Kasumi-1 (cell line): ENCODE measurements at regions not wholly inside any gene's neighbourhood (a gene's known extent, or its start where the extent isn't known, plus 50 kb on each side); places are given as distances from the start of the nearest gene placed in this dataset.

Source experiments
- DNase-seq, 2 experiments: peaks; one replicate each; lab custom pipeline; 2025; lab: John Stamatoyannopoulos, UW

DNA sequence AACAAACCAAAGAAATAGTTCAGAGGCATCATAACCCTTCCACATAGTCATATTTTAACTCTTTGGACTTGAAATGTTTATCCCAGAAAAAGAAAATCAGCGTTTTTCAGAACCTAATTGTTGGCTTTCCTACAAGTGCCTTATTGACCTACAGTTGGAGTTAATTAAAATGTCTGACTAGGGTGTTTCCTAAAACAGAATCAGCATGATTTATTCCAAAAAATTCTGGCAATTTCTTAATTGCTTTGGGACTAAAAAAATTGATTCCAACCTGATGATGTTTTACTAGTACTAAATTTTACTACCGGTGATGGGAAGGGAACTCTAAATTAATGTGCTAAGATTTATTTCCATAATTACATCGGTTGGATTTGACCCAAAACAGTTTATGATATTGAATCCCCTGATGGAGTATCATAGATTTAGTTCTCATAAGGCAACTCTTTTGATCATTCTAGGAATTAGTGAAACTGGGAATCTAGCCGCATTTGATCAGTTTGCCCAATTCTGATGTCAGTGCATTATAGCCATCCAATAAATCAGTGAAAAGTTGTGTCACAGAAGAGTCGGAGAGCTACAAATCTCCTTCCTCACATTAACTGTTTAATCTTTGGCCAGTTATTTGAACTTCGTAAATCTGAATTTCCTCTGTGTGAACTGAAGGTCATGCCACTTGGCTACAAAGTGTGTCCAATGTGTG, 134.3 kb upstream of the DSEL start:
- no peak for DNase-seq

- DNase-seq = no peak
These were observed 130.4 kb upstream of the DSEL start for GRCh38 chr18:67646890-67647289.

GRCh38 chr18:67644226-67644625, 127.7 kb upstream of the DSEL start:
- DNase-seq = no peak

DNA sequence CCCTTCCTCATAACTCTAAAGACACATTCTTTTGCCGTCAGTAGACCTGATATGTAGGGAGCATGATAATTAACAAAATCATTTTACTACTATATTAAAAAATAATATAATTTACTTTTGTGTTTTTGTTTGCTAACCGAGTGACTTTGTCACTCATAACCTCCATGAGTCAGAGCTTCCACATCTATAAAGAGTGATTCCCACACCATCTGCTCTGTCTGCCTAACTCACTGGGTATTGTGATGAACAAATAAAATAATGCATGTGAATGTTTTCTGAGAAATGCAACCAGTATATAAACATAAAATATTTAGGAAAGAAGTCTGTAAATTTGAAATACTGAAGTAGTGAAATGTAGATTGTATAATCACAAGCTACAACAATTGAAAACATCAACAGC, 123.4 kb upstream of the DSEL start:
- DNase-seq = no peak

GRCh38 chr18:67636597-67637385, 120.3 kb upstream of the DSEL start:
- no peak for DNase-seq

GRCh38 chr18:67634631-67635338, 118.3 kb upstream of the DSEL start:
- no peak for DNase-seq

- no peak for DNase-seq
These were observed 117.4 kb upstream of the DSEL start for GRCh38 chr18:67633939-67634338.

GRCh38 chr18:67621906-67622305, 105.4 kb upstream of the DSEL start:
- DNase-seq = no peak

GRCh38 chr18:67621049-67621713, 104.7 kb upstream of the DSEL start:
- DNase-seq = no peak

GRCh38 chr18:67618061-67618460, 101.5 kb upstream of the DSEL start:
- no peak for DNase-seq

- DNase-seq = no peak
These were observed 99.4 kb upstream of the DSEL start for GRCh38 chr18:67615876-67616275.

DNA sequence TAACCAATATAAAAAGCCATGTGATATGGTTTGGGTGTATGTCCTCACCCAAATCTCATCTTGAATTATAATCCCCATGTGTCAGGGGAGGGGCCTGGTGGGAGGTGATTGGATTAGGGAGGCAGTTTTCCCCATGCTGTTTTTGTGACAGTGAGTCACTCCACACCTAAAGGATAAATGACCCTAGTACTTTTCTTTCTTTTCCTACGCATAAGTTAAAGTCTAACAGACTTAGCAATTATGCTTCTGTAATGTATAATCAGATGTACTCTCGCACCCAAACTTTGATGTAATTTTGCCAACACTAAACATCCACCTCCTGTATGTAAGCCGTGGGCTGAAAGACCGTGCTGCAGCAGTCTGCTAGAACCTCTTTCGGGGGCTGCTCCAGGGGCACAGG, 97.2 kb upstream of the DSEL start:
- no peak for DNase-seq

- no peak for DNase-seq
These were observed 95.8 kb upstream of the DSEL start for GRCh38 chr18:67612281-67612680.

GRCh38 chr18:67608615-67609273, 92.2 kb upstream of the DSEL start:
- DNase-seq = no peak

- DNase-seq = no peak
These were observed 91.7 kb upstream of the DSEL start for GRCh38 chr18:67608191-67608590.

DNA sequence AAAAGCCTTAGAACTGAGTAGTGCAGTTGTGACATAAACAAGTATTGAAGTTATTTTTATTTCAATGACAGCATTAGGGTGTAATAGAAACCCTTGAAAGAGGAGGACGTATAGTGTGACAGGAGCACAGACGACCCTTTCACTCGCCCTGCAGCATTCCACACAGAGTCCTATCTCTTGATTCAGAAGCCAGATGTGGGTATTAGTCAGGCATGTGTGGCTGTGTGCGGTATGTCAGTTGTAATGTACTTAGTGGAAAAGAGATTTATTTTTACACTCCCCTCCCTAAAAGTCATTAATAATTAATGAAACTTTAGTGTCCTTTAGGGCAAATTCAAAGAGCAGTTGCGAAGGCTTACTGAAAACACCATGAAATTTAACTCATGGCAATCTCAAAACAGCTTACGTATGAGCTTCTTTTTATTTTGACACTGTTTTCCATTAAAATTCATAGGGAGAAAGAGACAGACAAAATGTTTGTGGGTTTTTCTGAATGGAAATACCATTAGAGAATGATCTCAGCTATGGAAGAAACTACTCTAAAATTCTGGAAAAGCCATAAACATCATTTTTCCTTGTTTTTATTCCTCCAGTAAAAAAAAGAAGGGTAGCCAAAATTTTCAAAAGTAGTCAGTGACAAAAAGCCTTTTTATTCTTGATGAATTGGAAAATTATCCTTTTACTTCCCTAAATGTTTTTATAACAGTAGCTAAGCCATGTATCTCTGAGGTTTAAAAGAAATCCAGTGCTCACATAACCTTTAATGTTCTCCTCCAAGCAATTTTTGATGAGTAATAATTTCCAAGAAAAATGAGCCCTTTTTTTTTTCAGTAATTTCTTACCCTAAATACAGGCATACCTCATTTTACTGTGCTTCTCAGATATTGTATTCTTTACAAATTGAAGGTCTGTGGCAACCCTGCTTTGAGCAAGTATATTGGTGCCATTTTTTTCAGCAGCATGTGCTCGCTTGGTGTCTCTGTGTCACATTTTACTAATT, 84.0 kb upstream of the DSEL start:
- no peak for DNase-seq

DNA sequence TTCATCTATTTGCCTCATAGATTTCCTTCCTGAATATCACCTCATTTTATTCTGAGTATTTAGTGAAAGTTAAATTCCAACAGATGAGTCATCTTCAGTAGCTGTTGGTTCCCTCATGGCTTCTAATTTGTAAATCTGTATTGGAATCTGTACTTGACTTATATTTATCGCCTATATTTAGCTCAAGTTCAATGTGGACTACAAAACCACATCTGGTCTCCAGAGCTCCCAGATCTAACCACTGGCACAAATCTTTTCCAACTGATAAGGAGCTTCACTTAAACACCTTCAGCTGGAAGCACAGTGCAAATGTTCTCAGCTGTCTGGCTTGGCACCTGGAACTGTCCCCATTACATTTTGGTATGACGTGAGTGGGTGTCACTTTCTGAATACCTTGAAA, 82.8 kb upstream of the DSEL start:
- DNase-seq = no peak

DNA sequence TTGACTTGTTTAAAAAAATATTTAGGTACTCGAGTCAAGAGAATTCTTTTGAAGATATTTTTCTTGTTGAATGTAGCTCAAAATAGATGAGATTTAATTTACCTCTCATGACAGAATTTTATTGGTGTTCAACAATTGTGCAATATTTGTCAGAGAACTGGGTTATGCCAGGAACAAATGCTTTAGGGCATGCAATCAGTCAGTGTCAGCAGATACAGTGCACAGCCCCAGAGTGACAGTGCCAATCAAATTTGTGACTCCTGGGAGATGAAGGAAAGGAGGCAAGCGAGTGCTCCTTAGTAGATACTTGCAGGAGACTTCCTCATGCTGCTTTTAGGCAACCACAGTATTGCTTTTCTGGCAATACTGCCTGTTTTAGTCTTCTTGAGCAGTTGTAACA, 81.2 kb upstream of the DSEL start:
- DNase-seq = no peak

DNA sequence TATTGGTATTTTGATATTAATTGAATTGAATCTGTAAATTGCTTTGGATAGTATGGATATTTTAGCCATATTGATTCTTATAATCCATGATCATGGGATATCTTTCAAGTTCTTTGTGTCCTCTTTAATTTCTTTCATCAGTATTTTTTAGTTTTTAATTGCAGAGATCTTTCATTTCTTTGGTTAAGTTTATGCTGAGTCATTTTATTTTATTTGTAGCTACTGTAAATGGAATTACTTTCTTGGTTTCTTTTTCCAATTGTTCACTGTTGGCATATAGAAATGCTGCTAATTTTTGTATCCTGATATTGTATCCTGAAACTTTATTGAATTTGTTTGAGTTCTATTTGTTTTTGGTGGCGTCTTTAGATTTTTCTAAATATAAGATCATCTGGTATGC, 79.5 kb upstream of the DSEL start:
- DNase-seq = no peak

GRCh38 chr18:67590571-67591141, 74.1 kb upstream of the DSEL start:
- DNase-seq = peak; percentile 2 to 6
